ENCODE measurements at regions not wholly inside any gene's neighbourhood (a gene's known extent, or its start where the extent isn't known, plus 50 kb on each side); places are given as distances from the start of the nearest gene placed in this dataset.

- Histone ChIP-seq H2AFZ (ENCODE audit: low read length) (no peak overlapping the region), H3K4me2 (ENCODE audit: extremely low read depth, insufficient read depth, low read length) (no peak overlapping the region), H3K4me3 (replicated peaks in 1 of 4; ENCODE audit: control extremely low read depth in 1 of 4, insufficient read depth in 1 of 4, low read depth in 3 of 4, low read length in 4 of 4) (no peak overlapping the region), H4K20me1 (ENCODE audit: control insufficient read depth, extremely low read depth, insufficient read depth, low read length) (no peaks in the 10 kb centered on the region), H3K9me3 (ENCODE audit: control insufficient read depth, insufficient read depth, low read depth, low read length) (no peaks in the 10 kb centered on the region), H3K4me1 (ENCODE audit: control insufficient read depth, extremely low read depth, insufficient read depth, low read length) (no peaks in the 10 kb centered on the region), H3K27ac (ENCODE audit: insufficient read depth, low read length) (no peak overlapping the region), H3K36me3 (ENCODE audit: control insufficient read depth, insufficient read depth, low read length) (no peaks in the 10 kb centered on the region), H3K79me2 (ENCODE audit: control insufficient read depth, insufficient read depth, low read length) (no peaks in the 10 kb centered on the region), H3K27me3 (ENCODE audit: control insufficient read depth, insufficient read depth, low read length) (no peaks in the 10 kb centered on the region), H3K9ac (ENCODE audit: insufficient read depth, low read length) (no peak overlapping the region)
- DNase-seq (ENCODE audit: low read depth in 2 of 2) = no peak
- TF ChIP-seq CTCF (conservative IDR thresholded peaks at IDR 0.05 in 1 of 2, IDR thresholded peaks at IDR 0.05 in 1 of 2; ENCODE audit: low read depth in 1 of 2, low read length in 2 of 2) = no peak
- no peak for TF ChIP-seq EZH2 (IDR thresholded peaks at IDR 0.05; ENCODE audit: low read length, missing control alignments)
These were observed 164.1 kb upstream of the MRPS30 start for GRCh38 chr5:44644628-44645027.

- Histone ChIP-seq H3K27me3 (ENCODE audit: control insufficient read depth, insufficient read depth, low read length) (no peaks in the 10 kb centered on the region), H3K9ac (ENCODE audit: insufficient read depth, low read length) (no peak overlapping the region), H3K4me2 (ENCODE audit: extremely low read depth, insufficient read depth, low read length) (no peak overlapping the region), H3K4me3 (replicated peaks in 1 of 4; ENCODE audit: control extremely low read depth in 1 of 4, insufficient read depth in 1 of 4, low read depth in 3 of 4, low read length in 4 of 4) (no peak overlapping the region), H2AFZ (ENCODE audit: low read length) (no peak overlapping the region), H3K4me1 (ENCODE audit: control insufficient read depth, extremely low read depth, insufficient read depth, low read length) (no peaks in the 10 kb centered on the region), H3K27ac (ENCODE audit: insufficient read depth, low read length) (no peak overlapping the region), H3K9me3 (ENCODE audit: control insufficient read depth, insufficient read depth, low read depth, low read length) (no peaks in the 10 kb centered on the region), H3K79me2 (ENCODE audit: control insufficient read depth, insufficient read depth, low read length) (no peaks in the 10 kb centered on the region), H3K36me3 (ENCODE audit: control insufficient read depth, insufficient read depth, low read length) (no peaks in the 10 kb centered on the region), H4K20me1 (ENCODE audit: control insufficient read depth, extremely low read depth, insufficient read depth, low read length) (no peaks in the 10 kb centered on the region)
- no peak for TF ChIP-seq CTCF (conservative IDR thresholded peaks at IDR 0.05 in 1 of 2, IDR thresholded peaks at IDR 0.05 in 1 of 2; ENCODE audit: low read depth in 1 of 2, low read length in 2 of 2)
- TF ChIP-seq EZH2 (IDR thresholded peaks at IDR 0.05; ENCODE audit: low read length, missing control alignments) = no peak
- no peak for DNase-seq (ENCODE audit: low read depth in 2 of 2)
These were observed 166.9 kb upstream of the MRPS30 start for GRCh38 chr5:44641820-44642219.

- Histone ChIP-seq H3K9me3 (ENCODE audit: control insufficient read depth, insufficient read depth, low read depth, low read length) (no peaks in the 10 kb centered on the region), H3K4me1 (ENCODE audit: control insufficient read depth, extremely low read depth, insufficient read depth, low read length) (no peaks in the 10 kb centered on the region), H3K36me3 (ENCODE audit: control insufficient read depth, insufficient read depth, low read length) (no peaks in the 10 kb centered on the region), H3K4me3 (replicated peaks in 1 of 4; ENCODE audit: control extremely low read depth in 1 of 4, insufficient read depth in 1 of 4, low read depth in 3 of 4, low read length in 4 of 4) (no peak overlapping the region), H3K27me3 (ENCODE audit: control insufficient read depth, insufficient read depth, low read length) (no peaks in the 10 kb centered on the region), H3K4me2 (ENCODE audit: extremely low read depth, insufficient read depth, low read length) (no peak overlapping the region), H4K20me1 (ENCODE audit: control insufficient read depth, extremely low read depth, insufficient read depth, low read length) (no peaks in the 10 kb centered on the region), H3K27ac (ENCODE audit: insufficient read depth, low read length) (no peak overlapping the region), H3K79me2 (ENCODE audit: control insufficient read depth, insufficient read depth, low read length) (no peaks in the 10 kb centered on the region), H3K9ac (ENCODE audit: insufficient read depth, low read length) (no peak overlapping the region), H2AFZ (ENCODE audit: low read length) (no peak overlapping the region)
- TF ChIP-seq CTCF (conservative IDR thresholded peaks at IDR 0.05 in 1 of 2, IDR thresholded peaks at IDR 0.05 in 1 of 2; ENCODE audit: low read depth in 1 of 2, low read length in 2 of 2) (no peak), EZH2 (IDR thresholded peaks at IDR 0.05; ENCODE audit: low read length, missing control alignments) (no peak)
- DNase-seq (ENCODE audit: low read depth in 2 of 2) = no peak
These were observed 167.7 kb upstream of the MRPS30 start for GRCh38 chr5:44640945-44641456.
